ENCODE measurements at regions not wholly inside any gene's neighbourhood (a gene's known extent, or its start where the extent isn't known, plus 50 kb on each side); places are given as distances from the start of the nearest gene placed in this dataset.
"Not testable (repeated sequence)": the region's sequence is repeated elsewhere in the genome, so short reads cannot be mapped to it uniquely, and the experiment has no call there.

- no peak overlapping the region for H3K4me3 ChIP-seq (ENCODE audit: low read length)
- no peak overlapping the region for H2AFZ ChIP-seq (ENCODE audit: low read depth, low read length)
- H3K9me3 ChIP-seq (ENCODE audit: low read length) = no peaks in the 10 kb centered on the region
- no peaks in the 10 kb centered on the region for H3K27me3 ChIP-seq (ENCODE audit: insufficient read depth, low read length)
- peaks cover 19% of the 10 kb centered on the region for H3K4me1 ChIP-seq (ENCODE audit: insufficient read depth, low read length)
- H3K36me3 ChIP-seq (ENCODE audit: insufficient read depth, low read length) = no peaks in the 10 kb centered on the region
Observed at GRCh38 chr1:223012176-223012788, 130.8 kb downstream of the TLR5 start.

- Histone ChIP-seq H3K9me3 (ENCODE audit: low read length) (no peaks in the 10 kb centered on the region), H3K36me3 (ENCODE audit: insufficient read depth, low read length) (no peaks in the 10 kb centered on the region), H3K4me1 (ENCODE audit: insufficient read depth, low read length) (peaks cover 19% of the 10 kb centered on the region), H2AFZ (ENCODE audit: low read depth, low read length) (no peak overlapping the region), H3K4me3 (ENCODE audit: low read length) (no peak overlapping the region), H3K27me3 (ENCODE audit: insufficient read depth, low read length) (no peaks in the 10 kb centered on the region)
Observed at GRCh38 chr1:223012938-223013337, 130.1 kb downstream of the TLR5 start.

GRCh38 chr1:223014142-223014873 is 128.7 kb downstream of the TLR5 start:
- no peak overlapping the region for H3K4me3 ChIP-seq (ENCODE audit: low read length)
- H3K27me3 ChIP-seq (ENCODE audit: insufficient read depth, low read length) = no peaks in the 10 kb centered on the region
- no peak overlapping the region for H2AFZ ChIP-seq (ENCODE audit: low read depth, low read length)
- no peaks in the 10 kb centered on the region for H3K9me3 ChIP-seq (ENCODE audit: low read length)
- no peaks in the 10 kb centered on the region for H3K36me3 ChIP-seq (ENCODE audit: insufficient read depth, low read length)
- H3K4me1 ChIP-seq (ENCODE audit: insufficient read depth, low read length) = peaks cover 19% of the 10 kb centered on the region

GRCh38 chr1:223016381-223016780 is 126.7 kb downstream of the TLR5 start:
- H3K4me1 ChIP-seq (ENCODE audit: insufficient read depth, low read length) = peaks cover 11% of the 10 kb centered on the region
- H3K27me3 ChIP-seq (ENCODE audit: insufficient read depth, low read length) = no peaks in the 10 kb centered on the region
- no peak overlapping the region for H2AFZ ChIP-seq (ENCODE audit: low read depth, low read length)
- H3K9me3 ChIP-seq (ENCODE audit: low read length) = no peaks in the 10 kb centered on the region
- H3K36me3 ChIP-seq (ENCODE audit: insufficient read depth, low read length) = no peaks in the 10 kb centered on the region
- H3K4me3 ChIP-seq (ENCODE audit: low read length) = no peak overlapping the region

GRCh38 chr1:223016890-223017289 is 126.2 kb downstream of the TLR5 start:
- Histone ChIP-seq H3K36me3 (ENCODE audit: insufficient read depth, low read length) (no peaks in the 10 kb centered on the region), H3K27me3 (ENCODE audit: insufficient read depth, low read length) (no peaks in the 10 kb centered on the region), H3K9me3 (ENCODE audit: low read length) (no peaks in the 10 kb centered on the region), H3K4me1 (ENCODE audit: insufficient read depth, low read length) (peaks cover 9% of the 10 kb centered on the region), H3K4me3 (ENCODE audit: low read length) (no peak overlapping the region), H2AFZ (ENCODE audit: low read depth, low read length) (no peak overlapping the region)

- Histone ChIP-seq H3K9me3 (ENCODE audit: low read length) (no peaks in the 10 kb centered on the region), H3K4me1 (ENCODE audit: insufficient read depth, low read length) (peaks cover 9% of the 10 kb centered on the region), H3K36me3 (ENCODE audit: insufficient read depth, low read length) (no peaks in the 10 kb centered on the region), H3K27me3 (ENCODE audit: insufficient read depth, low read length) (no peaks in the 10 kb centered on the region), H2AFZ (ENCODE audit: low read depth, low read length) (no peak overlapping the region), H3K4me3 (ENCODE audit: low read length) (no peak overlapping the region)
Observed at GRCh38 chr1:223017291-223017690, 125.8 kb downstream of the TLR5 start.

- Histone ChIP-seq H3K27me3 (ENCODE audit: insufficient read depth, low read length) (no peaks in the 10 kb centered on the region), H3K36me3 (ENCODE audit: insufficient read depth, low read length) (no peaks in the 10 kb centered on the region), H3K4me3 (ENCODE audit: low read length) (no peak overlapping the region), H3K4me1 (ENCODE audit: insufficient read depth, low read length) (peaks cover 19% of the 10 kb centered on the region), H2AFZ (ENCODE audit: low read depth, low read length) (no peak overlapping the region), H3K9me3 (ENCODE audit: low read length) (no peaks in the 10 kb centered on the region)
Observed at GRCh38 chr1:223018534-223018933, 124.5 kb downstream of the TLR5 start.

GRCh38 chr1:223019256-223019655 is 123.8 kb downstream of the TLR5 start:
- no peaks in the 10 kb centered on the region for H3K27me3 ChIP-seq (ENCODE audit: insufficient read depth, low read length)
- no peak overlapping the region for H3K4me3 ChIP-seq (ENCODE audit: low read length)
- no peak overlapping the region for H2AFZ ChIP-seq (ENCODE audit: low read depth, low read length)
- H3K9me3 ChIP-seq (ENCODE audit: low read length) = no peaks in the 10 kb centered on the region
- no peaks in the 10 kb centered on the region for H3K36me3 ChIP-seq (ENCODE audit: insufficient read depth, low read length)
- H3K4me1 ChIP-seq (ENCODE audit: insufficient read depth, low read length) = peaks cover 19% of the 10 kb centered on the region

GRCh38 chr1:223020770-223021169 is 122.3 kb downstream of the TLR5 start:
- H2AFZ ChIP-seq (ENCODE audit: low read depth, low read length) = no peak overlapping the region
- no peaks in the 10 kb centered on the region for H3K36me3 ChIP-seq (ENCODE audit: insufficient read depth, low read length)
- H3K4me3 ChIP-seq (ENCODE audit: low read length) = no peak overlapping the region
- H3K4me1 ChIP-seq (ENCODE audit: insufficient read depth, low read length) = peaks cover 10% of the 10 kb centered on the region
- no peaks in the 10 kb centered on the region for H3K9me3 ChIP-seq (ENCODE audit: low read length)
- no peaks in the 10 kb centered on the region for H3K27me3 ChIP-seq (ENCODE audit: insufficient read depth, low read length)

GRCh38 chr1:223022641-223023473 is 120.2 kb downstream of the TLR5 start:
- H3K36me3 ChIP-seq (ENCODE audit: insufficient read depth, low read length) = no peaks in the 10 kb centered on the region
- no peaks in the 10 kb centered on the region for H3K9me3 ChIP-seq (ENCODE audit: low read length)
- peaks cover 10% of the 10 kb centered on the region for H3K4me1 ChIP-seq (ENCODE audit: insufficient read depth, low read length)
- no peaks in the 10 kb centered on the region for H3K27me3 ChIP-seq (ENCODE audit: insufficient read depth, low read length)
- H2AFZ ChIP-seq (ENCODE audit: low read depth, low read length) = peak overlapping the region; percentile 31
- H3K4me3 ChIP-seq (ENCODE audit: low read length) = no peak overlapping the region

- H3K36me3 ChIP-seq (ENCODE audit: insufficient read depth, low read length) = no peaks in the 10 kb centered on the region
- H3K27me3 ChIP-seq (ENCODE audit: insufficient read depth, low read length) = no peaks in the 10 kb centered on the region
- no peak overlapping the region for H2AFZ ChIP-seq (ENCODE audit: low read depth, low read length)
- no peaks in the 10 kb centered on the region for H3K9me3 ChIP-seq (ENCODE audit: low read length)
- H3K4me3 ChIP-seq (ENCODE audit: low read length) = no peak overlapping the region
- H3K4me1 ChIP-seq (ENCODE audit: insufficient read depth, low read length) = peaks cover 10% of the 10 kb centered on the region
Observed at GRCh38 chr1:223023863-223024262, 119.2 kb downstream of the TLR5 start.

GRCh38 chr1:223024486-223024885 is 118.6 kb downstream of the TLR5 start:
- not testable (repeated sequence) for H3K9me3 ChIP-seq (ENCODE audit: low read length); H3K4me3 ChIP-seq (ENCODE audit: low read length); H3K36me3 ChIP-seq (ENCODE audit: insufficient read depth, low read length); H3K4me1 ChIP-seq (ENCODE audit: insufficient read depth, low read length); H2AFZ ChIP-seq (ENCODE audit: low read depth, low read length); H3K27me3 ChIP-seq (ENCODE audit: insufficient read depth, low read length)

GRCh38 chr1:223025190-223025734 is 117.8 kb downstream of the TLR5 start:
- H3K9me3 ChIP-seq (ENCODE audit: low read length); H3K4me3 ChIP-seq (ENCODE audit: low read length); H3K36me3 ChIP-seq (ENCODE audit: insufficient read depth, low read length); H3K4me1 ChIP-seq (ENCODE audit: insufficient read depth, low read length); H2AFZ ChIP-seq (ENCODE audit: low read depth, low read length); H3K27me3 ChIP-seq (ENCODE audit: insufficient read depth, low read length): not testable (repeated sequence)
